Activated CD4-positive, alpha-beta T cell treated with anti-CD3 and anti-CD28 coated beads, Interleukin-2, amount 10 ng/mL, durations not matched to agents 7 days and 5 days (primary cell): ENCODE measurements at regions not wholly inside any gene's neighbourhood (a gene's known extent, or its start where the extent isn't known, plus 50 kb on each side); places are given as distances from the start of the nearest gene placed in this dataset.

Source experiments
- CTCF ChIA-PET: fragments of 350-600 bp; sonication (Branson Sonifier 250); formaldehyde crosslinking; loops from one replicate; lab custom pipeline; 2021; ENCODE audit warnings: antibody characterized with exemption; lab: Charles Lee
- POLR2A ChIA-PET: fragments of 350-600 bp; sonication (Branson Sonifier 250); formaldehyde crosslinking; loops from one replicate; lab custom pipeline; 2021; ENCODE audit warnings: antibody characterized with exemption; lab: Charles Lee
- DNase-seq: peaks from one replicate; pipeline ENCODE4 v3.0.0-alpha.2; 2020
- H3K27ac Mint-ChIP-seq: one replicate; pipeline ENCODE4 v1.8.0; 2021; ENCODE audit warnings: mild to moderate bottlenecking, moderate library complexity, mixed read lengths
- H3K27me3 Mint-ChIP-seq: one replicate; pipeline ENCODE4 v1.8.0; 2021; ENCODE audit warnings: mixed read lengths
- H3K36me3 Mint-ChIP-seq: one replicate; pipeline ENCODE4 v1.8.0; 2021; ENCODE audit warnings: low read depth, mixed read lengths
- H3K4me1 Mint-ChIP-seq: one replicate; pipeline ENCODE4 v1.8.0; 2021; ENCODE audit warnings: mixed read lengths
- H3K4me3 Mint-ChIP-seq: one replicate; pipeline ENCODE4 v1.8.0; 2021; ENCODE audit warnings: mild to moderate bottlenecking, moderate library complexity, mixed read lengths
- H3K9me3 Mint-ChIP-seq: one replicate; pipeline ENCODE4 v1.8.0; 2021; ENCODE audit warnings: mixed read lengths

- DNase-seq = no peak
- Mint-ChIP-seq H3K9me3 (no peaks in the 10 kb centered on the region), H3K4me3 (no peak overlapping the region), H3K4me1 (no peaks in the 10 kb centered on the region), H3K27me3 (no peaks in the 10 kb centered on the region), H3K27ac (no peak overlapping the region), H3K36me3 (no peaks in the 10 kb centered on the region)
- CTCF ChIA-PET = interaction anchor here (1.1 kb wide), 1 partner anchor 10 kb away, joined by 3 read pairs; no protein-coding TSS in a partner anchor
- POLR2A ChIA-PET = interaction anchor here (0.6 kb wide), 1 partner anchor 1430 kb away, joined by 3 read pairs; no protein-coding TSS in a partner anchor
These were observed 121.2 kb downstream of the DUSP10 start for GRCh38 chr1:221620437-221621384.

GRCh38 chr1:221621683-221622082, 120.2 kb downstream of the DUSP10 start:
- H3K4me3 Mint-ChIP-seq = no peak overlapping the region

GRCh38 chr1:221622389-221622788, 119.5 kb downstream of the DUSP10 start:
- no peaks in the 10 kb centered on the region for H3K36me3 Mint-ChIP-seq
- ChIA-PET CTCF (interaction anchor here (0.8 kb wide), 1 partner anchor 19 kb away, joined by 3 read pairs; no protein-coding TSS in a partner anchor), POLR2A (no interaction called here)
- H3K27me3 Mint-ChIP-seq = peaks cover 2% of the 10 kb centered on the region
- H3K4me3 Mint-ChIP-seq = no peak overlapping the region
- no peak for DNase-seq
- H3K4me1 Mint-ChIP-seq = no peaks in the 10 kb centered on the region
- H3K27ac Mint-ChIP-seq = no peak overlapping the region
- no peaks in the 10 kb centered on the region for H3K9me3 Mint-ChIP-seq

More at GRCh38 chr1:221621683-221622082, 120.2 kb downstream of the DUSP10 start:
- POLR2A ChIA-PET = no interaction called here
- H3K36me3 Mint-ChIP-seq = no peaks in the 10 kb centered on the region
- CTCF ChIA-PET = interaction anchor here (0.8 to 1.1 kb wide), 2 partner anchors 10 to 20 kb away, joined by 3 read pairs; no protein-coding TSS in a partner anchor
- no peak overlapping the region for H3K27ac Mint-ChIP-seq
- H3K9me3 Mint-ChIP-seq = no peaks in the 10 kb centered on the region
- no peak for DNase-seq
- H3K4me1 Mint-ChIP-seq = no peaks in the 10 kb centered on the region
- peaks cover 2% of the 10 kb centered on the region for H3K27me3 Mint-ChIP-seq

- peaks cover 8% of the 10 kb centered on the region for H3K27me3 Mint-ChIP-seq
- ChIA-PET POLR2A (no interaction called here), CTCF (no interaction called here)
- no peak overlapping the region for H3K4me3 Mint-ChIP-seq
- H3K4me1 Mint-ChIP-seq = no peaks in the 10 kb centered on the region
- H3K36me3 Mint-ChIP-seq = no peaks in the 10 kb centered on the region
- H3K9me3 Mint-ChIP-seq = peaks cover 3% of the 10 kb centered on the region
- no peak overlapping the region for H3K27ac Mint-ChIP-seq
- DNase-seq = no peak
These were observed 116.9 kb downstream of the DUSP10 start for GRCh38 chr1:221625026-221625425.

GRCh38 chr1:221626041-221626440, 115.8 kb downstream of the DUSP10 start:
- DNase-seq = no peak
- peaks cover 8% of the 10 kb centered on the region for H3K27me3 Mint-ChIP-seq
- no peaks in the 10 kb centered on the region for H3K36me3 Mint-ChIP-seq
- H3K4me3 Mint-ChIP-seq = no peak overlapping the region
- POLR2A ChIA-PET = no interaction called here
- CTCF ChIA-PET = no interaction called here
- H3K4me1 Mint-ChIP-seq = no peaks in the 10 kb centered on the region
- no peak overlapping the region for H3K27ac Mint-ChIP-seq
- H3K9me3 Mint-ChIP-seq = peaks cover 3% of the 10 kb centered on the region

GRCh38 chr1:221630236-221630635, 111.7 kb downstream of the DUSP10 start:
- H3K27ac Mint-ChIP-seq = no peak overlapping the region
- H3K36me3 Mint-ChIP-seq = no peaks in the 10 kb centered on the region
- CTCF ChIA-PET = no interaction called here
- peaks cover 8% of the 10 kb centered on the region for H3K27me3 Mint-ChIP-seq
- peaks cover 2% of the 10 kb centered on the region for H3K4me1 Mint-ChIP-seq
- POLR2A ChIA-PET = no interaction called here
- no peak overlapping the region for H3K4me3 Mint-ChIP-seq
- H3K9me3 Mint-ChIP-seq = peaks cover 3% of the 10 kb centered on the region
- DNase-seq = no peak

GRCh38 chr1:221631556-221631955, 110.3 kb downstream of the DUSP10 start:
- Mint-ChIP-seq H3K4me1 (peaks cover 2% of the 10 kb centered on the region), H3K4me3 (no peak overlapping the region), H3K36me3 (no peaks in the 10 kb centered on the region), H3K27me3 (peaks cover 6% of the 10 kb centered on the region), H3K27ac (no peak overlapping the region), H3K9me3 (peaks cover 3% of the 10 kb centered on the region)
- POLR2A ChIA-PET = interaction anchor here (0.7 to 1.1 kb wide), 2 partner anchors 14 to 110 kb away, joined by 3 read pairs; partner anchors contain the start of gene DUSP10
- no peak for DNase-seq
- CTCF ChIA-PET = interaction anchor here (1.2 kb wide), 1 partner anchor 10 kb away, joined by 3 read pairs; no protein-coding TSS in a partner anchor

GRCh38 chr1:221632072-221632471, 109.8 kb downstream of the DUSP10 start:
- Mint-ChIP-seq H3K27me3 (peaks cover 6% of the 10 kb centered on the region), H3K36me3 (no peaks in the 10 kb centered on the region), H3K4me3 (no peak overlapping the region), H3K4me1 (peaks cover 2% of the 10 kb centered on the region), H3K27ac (no peak overlapping the region), H3K9me3 (peaks cover 3% of the 10 kb centered on the region)
- CTCF ChIA-PET = interaction anchor here (0.7 kb wide), 1 partner anchor 964 kb away, joined by 3 read pairs; no protein-coding TSS in a partner anchor
- POLR2A ChIA-PET = interaction anchor here (0.7 to 1.1 kb wide), 2 partner anchors 13 to 110 kb away, joined by 3 read pairs; partner anchors contain the start of gene DUSP10
- no peak for DNase-seq

GRCh38 chr1:221633841-221634409, 108.0 kb downstream of the DUSP10 start:
- ChIA-PET POLR2A (no interaction called here), CTCF (no interaction called here)
- DNase-seq = no peak
- Mint-ChIP-seq H3K27ac (no peak overlapping the region), H3K36me3 (no peaks in the 10 kb centered on the region), H3K4me1 (peaks cover 2% of the 10 kb centered on the region), H3K9me3 (no peaks in the 10 kb centered on the region), H3K27me3 (no peaks in the 10 kb centered on the region), H3K4me3 (no peak overlapping the region)

GRCh38 chr1:221634606-221635005, 107.3 kb downstream of the DUSP10 start:
- CTCF ChIA-PET = no interaction called here
- no peaks in the 10 kb centered on the region for H3K36me3 Mint-ChIP-seq
- H3K27me3 Mint-ChIP-seq = no peaks in the 10 kb centered on the region
- no peak overlapping the region for H3K4me3 Mint-ChIP-seq
- H3K4me1 Mint-ChIP-seq = peaks cover 2% of the 10 kb centered on the region
- POLR2A ChIA-PET = no interaction called here
- no peak for DNase-seq
- H3K27ac Mint-ChIP-seq = no peak overlapping the region
- no peaks in the 10 kb centered on the region for H3K9me3 Mint-ChIP-seq

GRCh38 chr1:221635305-221635704, 106.6 kb downstream of the DUSP10 start:
- peaks cover 2% of the 10 kb centered on the region for H3K4me1 Mint-ChIP-seq

GRCh38 chr1:221636096-221636495, 105.8 kb downstream of the DUSP10 start:
- POLR2A ChIA-PET = no interaction called here
- Mint-ChIP-seq H3K27ac (no peak overlapping the region), H3K4me3 (no peak overlapping the region), H3K27me3 (no peaks in the 10 kb centered on the region), H3K9me3 (no peaks in the 10 kb centered on the region), H3K4me1 (peaks cover 2% of the 10 kb centered on the region), H3K36me3 (no peaks in the 10 kb centered on the region)
- no peak for DNase-seq
- CTCF ChIA-PET = interaction anchor here (0.9 to 1.3 kb wide), 2 partner anchors 13 to 43 kb away, joined by 3 to 4 read pairs; no protein-coding TSS in a partner anchor

More at GRCh38 chr1:221635305-221635704, 106.6 kb downstream of the DUSP10 start:
- ChIA-PET CTCF (interaction anchor here (0.6 to 1.3 kb wide), 2 partner anchors 13 to 143 kb away, joined by 3 to 4 read pairs; no protein-coding TSS in a partner anchor), POLR2A (interaction anchor here (0.7 kb wide), 1 partner anchor 150 kb away, joined by 3 read pairs; no protein-coding TSS in a partner anchor)
- Mint-ChIP-seq H3K27ac (no peak overlapping the region), H3K36me3 (no peaks in the 10 kb centered on the region), H3K27me3 (no peaks in the 10 kb centered on the region), H3K9me3 (no peaks in the 10 kb centered on the region), H3K4me3 (no peak overlapping the region)
- no peak for DNase-seq
